WERI-Rb-1 (cell line): ENCODE measurements at regions not wholly inside any gene's neighbourhood (a gene's known extent, or its start where the extent isn't known, plus 50 kb on each side); places are given as distances from the start of the nearest gene placed in this dataset.

Source experiments
- DNase-seq: peaks from one replicate; pipeline ENCODE4 v3.0.0-alpha.2; 2020
- H3K27ac ChIP-seq: fragments of 250-450 bp; sonication (Bioruptor Pico); 2 replicates; pipeline ENCODE4 v1.5.1; 2020; ENCODE audit warnings: mild to moderate bottlenecking, moderate library complexity
- H3K27me3 ChIP-seq: fragments of 250-450 bp; sonication (Bioruptor Pico); 2 replicates; pipeline ENCODE4 v1.5.1; 2021; ENCODE audit warnings: mild to moderate bottlenecking, low read depth, moderate library complexity; ENCODE audit not compliant: insufficient read depth, severe bottlenecking
- H3K36me3 ChIP-seq: fragments of 250-450 bp; sonication (Bioruptor Pico); 2 replicates; pipeline ENCODE4 v1.5.1; 2020; ENCODE audit warnings: mild to moderate bottlenecking, moderate library complexity
- H3K4me3 ChIP-seq: 2 replicates; pipeline ENCODE4 v1.5.1; 2011; ENCODE audit warnings: low read depth, mild to moderate bottlenecking, control low read depth, low read length
- H3K9me3 ChIP-seq: fragments of 250-450 bp; sonication (Bioruptor Pico); 2 replicates; pipeline ENCODE4 v1.5.1; 2021; ENCODE audit warnings: mild to moderate bottlenecking, moderate library complexity; ENCODE audit not compliant: severe bottlenecking
- CTCF ChIP-seq: IDR thresholded peaks from 2 replicates; pipeline ENCODE4 v1.5.1; 2011; ENCODE audit warnings: low read depth, mild to moderate bottlenecking, control low read depth, inconsistent platforms, low read length

GRCh38 chr16:80014241-80014939 is 413.9 kb upstream of the MAF start:
- peaks cover 60% of the 10 kb centered on the region for H3K27me3 ChIP-seq
- no peak for DNase-seq
- no peak for TF ChIP-seq CTCF
- no peaks in the 10 kb centered on the region for H3K9me3 ChIP-seq
- no peak overlapping the region for H3K4me3 ChIP-seq
- no peak overlapping the region for H3K27ac ChIP-seq
- H3K36me3 ChIP-seq = no peaks in the 10 kb centered on the region

- DNase-seq = no peak
- H3K27ac ChIP-seq = no peak overlapping the region
These were observed 412.0 kb upstream of the MAF start for GRCh38 chr16:80012586-80012985.

GRCh38 chr16:80009971-80010659 is 409.6 kb upstream of the MAF start:
- DNase-seq = no peak
- no peak for TF ChIP-seq CTCF
- Histone ChIP-seq H3K27ac (no peak overlapping the region), H3K4me3 (no peak overlapping the region), H3K27me3 (peaks cover 50% of the 10 kb centered on the region), H3K36me3 (no peaks in the 10 kb centered on the region), H3K9me3 (no peaks in the 10 kb centered on the region)

More at GRCh38 chr16:80012586-80012985, 412.0 kb upstream of the MAF start:
- no peak for TF ChIP-seq CTCF
- H3K27me3 ChIP-seq = peaks cover 53% of the 10 kb centered on the region
- no peaks in the 10 kb centered on the region for H3K9me3 ChIP-seq
- no peaks in the 10 kb centered on the region for H3K36me3 ChIP-seq
- H3K4me3 ChIP-seq = no peak overlapping the region

GRCh38 chr16:80008857-80009256 is 408.3 kb upstream of the MAF start:
- TF ChIP-seq CTCF = no peak
- Histone ChIP-seq H3K27me3 (peaks cover 50% of the 10 kb centered on the region), H3K36me3 (no peaks in the 10 kb centered on the region), H3K9me3 (no peaks in the 10 kb centered on the region), H3K4me3 (no peak overlapping the region), H3K27ac (no peak overlapping the region)
- no peak for DNase-seq

GRCh38 chr16:80007231-80007630 is 406.7 kb upstream of the MAF start:
- Histone ChIP-seq H3K9me3 (no peaks in the 10 kb centered on the region), H3K4me3 (no peak overlapping the region), H3K36me3 (no peaks in the 10 kb centered on the region), H3K27ac (no peak overlapping the region), H3K27me3 (peaks cover 54% of the 10 kb centered on the region)
- DNase-seq = no peak
- TF ChIP-seq CTCF = no peak
